ENCODE measurements at regions not wholly inside any gene's neighbourhood (a gene's known extent, or its start where the extent isn't known, plus 50 kb on each side); places are given as distances from the start of the nearest gene placed in this dataset.

DNA sequence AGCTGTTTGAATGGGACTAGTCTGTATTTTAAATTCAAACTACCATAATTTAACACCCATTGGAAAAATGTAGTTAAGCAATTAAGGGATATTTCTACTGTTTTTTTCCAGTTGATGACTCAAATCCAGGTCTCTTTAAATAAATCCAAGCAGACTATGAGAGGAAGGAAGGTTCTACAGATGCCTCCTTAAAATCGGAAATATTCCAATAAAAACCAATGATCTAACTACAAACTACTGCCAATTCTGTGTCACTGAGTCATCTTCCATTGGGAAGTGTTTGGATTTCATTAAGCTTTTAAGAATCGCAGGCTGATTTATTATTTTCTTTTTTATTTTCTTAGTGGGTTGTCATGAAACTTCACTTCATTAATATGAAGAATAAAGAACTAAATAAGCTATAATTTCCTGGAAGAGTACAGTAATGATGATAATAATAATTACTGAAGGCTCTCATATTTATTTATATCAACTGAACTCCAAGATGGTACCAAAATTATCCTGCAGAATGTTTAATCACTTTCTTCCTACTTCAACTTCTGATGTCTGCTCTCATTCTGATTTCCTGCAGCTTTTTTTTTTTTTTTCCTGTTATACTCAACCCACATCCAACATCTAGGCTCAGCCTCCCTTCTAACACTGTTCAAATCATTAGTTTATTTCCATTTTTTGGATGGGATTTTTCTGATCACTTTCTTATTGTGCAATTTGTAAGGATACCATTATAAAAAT lies 166.3 kb upstream of the FN1 start:
- Histone ChIP-seq H3K4me2 (ENCODE audit: low read depth, low read length, poor library complexity, severe bottlenecking) (no peak overlapping the region), H2AFZ (ENCODE audit: low read length) (no peak overlapping the region), H3K9ac (ENCODE audit: low read depth, low read length, poor library complexity, severe bottlenecking) (no peak overlapping the region), H3K79me2 (ENCODE audit: insufficient read depth, low read length) (no peaks in the 10 kb centered on the region), H3K36me3 (ENCODE audit: insufficient read depth, low read length) (no peaks in the 10 kb centered on the region), H3K4me1 (ENCODE audit: insufficient read depth, low read length, poor library complexity, severe bottlenecking) (no peaks in the 10 kb centered on the region), H3K27me3 (ENCODE audit: insufficient read depth, low read length, poor library complexity, severe bottlenecking) (no peaks in the 10 kb centered on the region), H3K9me3 (ENCODE audit: insufficient read depth, low read depth, low read length) (no peaks in the 10 kb centered on the region), H3K4me3 (ENCODE audit: low read length, poor library complexity, severe bottlenecking) (no peak overlapping the region), H4K20me1 (ENCODE audit: insufficient read depth, low read length, poor library complexity, severe bottlenecking) (no peaks in the 10 kb centered on the region), H3K9me2 (replicated peaks; ENCODE audit: low read depth, low read length) (no peaks in the 10 kb centered on the region), H3F3A (ENCODE audit: low read depth) (no peaks in the 10 kb centered on the region)
- TF ChIP-seq, protein P1, sequence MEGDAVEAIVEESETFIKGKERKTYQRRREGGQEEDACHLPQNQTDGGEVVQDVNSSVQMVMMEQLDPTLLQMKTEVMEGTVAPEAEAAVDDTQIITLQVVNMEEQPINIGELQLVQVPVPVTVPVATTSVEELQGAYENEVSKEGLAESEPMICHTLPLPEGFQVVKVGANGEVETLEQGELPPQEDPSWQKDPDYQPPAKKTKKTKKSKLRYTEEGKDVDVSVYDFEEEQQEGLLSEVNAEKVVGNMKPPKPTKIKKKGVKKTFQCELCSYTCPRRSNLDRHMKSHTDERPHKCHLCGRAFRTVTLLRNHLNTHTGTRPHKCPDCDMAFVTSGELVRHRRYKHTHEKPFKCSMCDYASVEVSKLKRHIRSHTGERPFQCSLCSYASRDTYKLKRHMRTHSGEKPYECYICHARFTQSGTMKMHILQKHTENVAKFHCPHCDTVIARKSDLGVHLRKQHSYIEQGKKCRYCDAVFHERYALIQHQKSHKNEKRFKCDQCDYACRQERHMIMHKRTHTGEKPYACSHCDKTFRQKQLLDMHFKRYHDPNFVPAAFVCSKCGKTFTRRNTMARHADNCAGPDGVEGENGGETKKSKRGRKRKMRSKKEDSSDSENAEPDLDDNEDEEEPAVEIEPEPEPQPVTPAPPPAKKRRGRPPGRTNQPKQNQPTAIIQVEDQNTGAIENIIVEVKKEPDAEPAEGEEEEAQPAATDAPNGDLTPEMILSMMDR (conservative IDR thresholded peaks at IDR 0.05; ENCODE audit: low read length), result no peak
- TF ChIP-seq EZH2phosphoT487 (IDR thresholded peaks at IDR 0.05; ENCODE audit: borderline replicate concordance), result no peak

DNA sequence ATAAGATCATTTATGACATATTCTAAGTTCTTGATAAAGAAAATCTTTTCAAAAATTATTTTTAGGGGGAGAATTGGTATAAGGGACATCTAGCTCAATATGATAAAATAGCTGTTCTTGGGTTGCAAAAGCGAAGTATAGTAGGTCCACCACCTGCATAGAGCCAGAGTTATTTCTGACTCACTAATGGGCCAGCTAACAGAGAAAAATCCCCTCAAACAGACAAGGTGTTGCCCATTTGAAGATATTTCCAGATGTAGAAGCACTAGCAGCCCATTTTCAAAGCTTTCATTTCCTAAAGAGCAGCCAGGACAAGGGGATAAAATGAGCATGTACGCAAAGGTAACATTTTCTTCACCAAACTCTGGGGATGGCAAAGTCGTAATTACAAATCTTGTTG lies 165.7 kb upstream of the FN1 start:
- Histone ChIP-seq H3K4me3 (ENCODE audit: low read length, poor library complexity, severe bottlenecking) (no peak overlapping the region), H3K4me2 (ENCODE audit: low read depth, low read length, poor library complexity, severe bottlenecking) (no peak overlapping the region), H3K4me1 (ENCODE audit: insufficient read depth, low read length, poor library complexity, severe bottlenecking) (no peaks in the 10 kb centered on the region), H3K9ac (ENCODE audit: low read depth, low read length, poor library complexity, severe bottlenecking) (no peak overlapping the region), H3K9me2 (replicated peaks; ENCODE audit: low read depth, low read length) (no peaks in the 10 kb centered on the region), H3K27me3 (ENCODE audit: insufficient read depth, low read length, poor library complexity, severe bottlenecking) (no peaks in the 10 kb centered on the region), H3K36me3 (ENCODE audit: insufficient read depth, low read length) (no peaks in the 10 kb centered on the region), H3F3A (ENCODE audit: low read depth) (no peaks in the 10 kb centered on the region), H4K20me1 (ENCODE audit: insufficient read depth, low read length, poor library complexity, severe bottlenecking) (no peaks in the 10 kb centered on the region), H3K79me2 (ENCODE audit: insufficient read depth, low read length) (no peaks in the 10 kb centered on the region), H2AFZ (ENCODE audit: low read length) (no peak overlapping the region), H3K9me3 (ENCODE audit: insufficient read depth, low read depth, low read length) (no peaks in the 10 kb centered on the region)
- TF ChIP-seq, protein P1 (conservative IDR thresholded peaks at IDR 0.05; ENCODE audit: low read length), result no peak
- no peak for TF ChIP-seq EZH2phosphoT487 (IDR thresholded peaks at IDR 0.05; ENCODE audit: borderline replicate concordance)

DNA sequence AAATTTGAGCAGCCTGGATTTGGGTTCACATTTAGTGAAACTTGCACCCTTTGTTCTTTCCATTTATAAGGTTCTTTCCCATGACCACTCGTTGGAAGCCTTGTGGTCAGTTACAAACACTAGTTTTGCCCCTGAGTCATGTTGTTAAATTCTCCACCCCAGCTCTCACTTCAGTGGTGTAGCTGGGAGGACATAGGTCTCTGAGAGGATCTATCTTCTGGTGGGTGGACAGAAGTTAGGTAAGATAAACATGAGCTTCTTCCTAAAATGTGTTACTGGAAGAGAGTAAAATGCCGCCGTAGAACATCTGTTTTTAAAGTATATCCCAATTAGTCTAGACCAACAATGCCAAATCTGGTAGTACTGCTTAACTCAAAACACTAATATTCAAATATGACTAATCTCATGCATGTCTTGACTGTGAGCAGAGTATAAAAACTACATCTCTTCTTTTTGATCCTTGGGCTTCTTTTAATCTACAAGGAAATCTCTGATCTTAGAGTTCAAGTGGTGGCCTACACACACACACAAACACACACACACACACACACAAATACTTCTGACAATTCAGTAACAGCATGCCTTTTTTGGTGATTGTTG lies 162.6 kb upstream of the FN1 start:
- H2AFZ ChIP-seq (ENCODE audit: low read length), result no peak overlapping the region
- H4K20me1 ChIP-seq (ENCODE audit: insufficient read depth, low read length, poor library complexity, severe bottlenecking), result no peaks in the 10 kb centered on the region
- no peaks in the 10 kb centered on the region for H3F3A ChIP-seq (ENCODE audit: low read depth)
- TF ChIP-seq, protein P1 (conservative IDR thresholded peaks at IDR 0.05; ENCODE audit: low read length), result no peak
- TF ChIP-seq EZH2phosphoT487 (IDR thresholded peaks at IDR 0.05; ENCODE audit: borderline replicate concordance), result no peak
- H3K27me3 ChIP-seq (ENCODE audit: insufficient read depth, low read length, poor library complexity, severe bottlenecking), result no peaks in the 10 kb centered on the region
- H3K9ac ChIP-seq (ENCODE audit: low read depth, low read length, poor library complexity, severe bottlenecking), result no peak overlapping the region
- H3K9me3 ChIP-seq (ENCODE audit: insufficient read depth, low read depth, low read length), result no peaks in the 10 kb centered on the region
- no peaks in the 10 kb centered on the region for H3K9me2 ChIP-seq (replicated peaks; ENCODE audit: low read depth, low read length)
- H3K4me1 ChIP-seq (ENCODE audit: insufficient read depth, low read length, poor library complexity, severe bottlenecking), result no peaks in the 10 kb centered on the region
- no peaks in the 10 kb centered on the region for H3K36me3 ChIP-seq (ENCODE audit: insufficient read depth, low read length)
- no peaks in the 10 kb centered on the region for H3K79me2 ChIP-seq (ENCODE audit: insufficient read depth, low read length)
- no peak overlapping the region for H3K4me3 ChIP-seq (ENCODE audit: low read length, poor library complexity, severe bottlenecking)
- no peak overlapping the region for H3K4me2 ChIP-seq (ENCODE audit: low read depth, low read length, poor library complexity, severe bottlenecking)
